Loucy (cell line): ENCODE measurements at regions not wholly inside any gene's neighbourhood (a gene's known extent, or its start where the extent isn't known, plus 50 kb on each side); places are given as distances from the start of the nearest gene placed in this dataset.

ENCODE experiments used
- H2AFZ ChIP-seq: fragments of 200-600 bp; sonication (generic); 2 replicates; pipeline ENCODE4 v1.6.0; 2016; ENCODE audit warnings: antibody characterized with exemption, mild to moderate bottlenecking, low read length, moderate library complexity
- H3F3A ChIP-seq: fragments of 200-600 bp; 2 replicates; pipeline ENCODE4 v1.6.0; 2016; ENCODE audit warnings: antibody characterized with exemption, low read depth, mild to moderate bottlenecking
- H3K27me3 ChIP-seq: fragments of 200-600 bp; sonication (generic); 2 replicates; pipeline ENCODE4 v1.6.1; 2014; ENCODE audit warnings: low read length, mild to moderate bottlenecking; ENCODE audit not compliant: insufficient read depth, poor library complexity, severe bottlenecking
- H3K36me3 ChIP-seq: fragments of 200-600 bp; sonication (generic); 2 replicates; pipeline ENCODE4 v1.6.1; 2016; ENCODE audit warnings: low read length; ENCODE audit not compliant: insufficient read depth
- H3K4me1 ChIP-seq: fragments of 200-600 bp; sonication (generic); 2 replicates; pipeline ENCODE4 v1.5.1; 2014; ENCODE audit warnings: low read length, mild to moderate bottlenecking; ENCODE audit not compliant: insufficient read depth, poor library complexity, severe bottlenecking
- H3K4me2 ChIP-seq: fragments of 200-600 bp; sonication (generic); 2 replicates; pipeline ENCODE4 v1.6.0; 2014; ENCODE audit warnings: antibody characterized with exemption, low read length, low read depth, mild to moderate bottlenecking; ENCODE audit not compliant: poor library complexity, severe bottlenecking
- H3K4me3 ChIP-seq: fragments of 200-600 bp; sonication (generic); 2 replicates; pipeline ENCODE4 v1.5.1; 2014; ENCODE audit warnings: low read length, mild to moderate bottlenecking, mixed read lengths; ENCODE audit not compliant: poor library complexity, severe bottlenecking
- H3K79me2 ChIP-seq: fragments of 200-600 bp; sonication (generic); 2 replicates; pipeline ENCODE4 v1.6.1; 2014; ENCODE audit warnings: low read length; ENCODE audit not compliant: insufficient read depth
- H3K9ac ChIP-seq: fragments of 200-600 bp; sonication (generic); 2 replicates; pipeline ENCODE4 v1.6.0; 2014; ENCODE audit warnings: mild to moderate bottlenecking, low read depth, low read length, moderate library complexity; ENCODE audit not compliant: poor library complexity, severe bottlenecking
- H3K9me2 ChIP-seq: fragments of 200-600 bp; sonication (generic); replicated peaks from 2 replicates; pipeline ENCODE4 v1.6.1; 2016; ENCODE audit warnings: low read depth, low read length, mixed read lengths
- H3K9me3 ChIP-seq: fragments of 200-600 bp; sonication (generic); 2 replicates; pipeline ENCODE4 v1.6.1; 2014; ENCODE audit warnings: mild to moderate bottlenecking, antibody characterized with exemption, low read length, low read depth; ENCODE audit not compliant: insufficient read depth
- H4K20me1 ChIP-seq: fragments of 200-600 bp; sonication (generic); 2 replicates; pipeline ENCODE4 v1.6.0; 2014; ENCODE audit warnings: antibody characterized with exemption, low read length, mild to moderate bottlenecking; ENCODE audit not compliant: insufficient read depth, poor library complexity, severe bottlenecking
- CTCF ChIP-seq: fragments of 200-600 bp; sonication (generic); conservative IDR thresholded peaks from 2 replicates; pipeline ENCODE4 v1.5.1; 2014; ENCODE audit warnings: mild to moderate bottlenecking, antibody characterized with exemption, low read length
- EZH2phosphoT487 ChIP-seq: fragments of 200-600 bp; IDR thresholded peaks from 2 replicates; pipeline ENCODE4 v1.6.1; 2018; ENCODE audit warnings: antibody characterized with exemption, mild to moderate bottlenecking, moderate library complexity, borderline replicate concordance

GRCh38 chr1:184146202-184146601, 94.7 kb downstream of the TSEN15 start:
- Histone ChIP-seq H4K20me1 (no peaks in the 10 kb centered on the region), H3F3A (no peaks in the 10 kb centered on the region), H3K4me1 (no peaks in the 10 kb centered on the region), H3K79me2 (no peaks in the 10 kb centered on the region), H3K9me2 (no peaks in the 10 kb centered on the region), H2AFZ (no peak overlapping the region), H3K36me3 (no peaks in the 10 kb centered on the region), H3K4me2 (no peak overlapping the region), H3K9ac (no peak overlapping the region), H3K9me3 (no peaks in the 10 kb centered on the region), H3K4me3 (no peak overlapping the region), H3K27me3 (no peaks in the 10 kb centered on the region)
- TF ChIP-seq CTCF, result no peak
- no peak for TF ChIP-seq EZH2phosphoT487

GRCh38 chr1:184150776-184151531, 99.4 kb downstream of the TSEN15 start:
- Histone ChIP-seq H3K36me3 (no peaks in the 10 kb centered on the region), H3K79me2 (no peaks in the 10 kb centered on the region), H3K4me2 (no peak overlapping the region), H3K9me3 (no peaks in the 10 kb centered on the region), H3K9ac (no peak overlapping the region), H2AFZ (no peak overlapping the region), H3K4me1 (no peaks in the 10 kb centered on the region), H3F3A (no peaks in the 10 kb centered on the region), H3K27me3 (no peaks in the 10 kb centered on the region), H3K4me3 (no peak overlapping the region), H4K20me1 (no peaks in the 10 kb centered on the region), H3K9me2 (no peaks in the 10 kb centered on the region)
- TF ChIP-seq EZH2phosphoT487, result no peak
- TF ChIP-seq CTCF, result no peak

- Histone ChIP-seq H3K9me3 (no peaks in the 10 kb centered on the region), H2AFZ (no peak overlapping the region), H3K4me1 (no peaks in the 10 kb centered on the region), H3K36me3 (no peaks in the 10 kb centered on the region), H3K4me2 (no peak overlapping the region), H3F3A (no peaks in the 10 kb centered on the region), H3K27me3 (no peaks in the 10 kb centered on the region), H3K9ac (no peak overlapping the region), H3K4me3 (no peak overlapping the region), H3K79me2 (no peaks in the 10 kb centered on the region), H3K9me2 (no peaks in the 10 kb centered on the region), H4K20me1 (no peaks in the 10 kb centered on the region)
- TF ChIP-seq CTCF (no peak), EZH2phosphoT487 (no peak)
These were observed 100.9 kb downstream of the TSEN15 start for GRCh38 chr1:184152434-184152898.
